ENCODE measurements at regions not wholly inside any gene's neighbourhood (a gene's known extent, or its start where the extent isn't known, plus 50 kb on each side); places are given as distances from the start of the nearest gene placed in this dataset.
A peak's percentile ranks its signal among the peaks of the same experiment; 100 is the strongest.

DNA sequence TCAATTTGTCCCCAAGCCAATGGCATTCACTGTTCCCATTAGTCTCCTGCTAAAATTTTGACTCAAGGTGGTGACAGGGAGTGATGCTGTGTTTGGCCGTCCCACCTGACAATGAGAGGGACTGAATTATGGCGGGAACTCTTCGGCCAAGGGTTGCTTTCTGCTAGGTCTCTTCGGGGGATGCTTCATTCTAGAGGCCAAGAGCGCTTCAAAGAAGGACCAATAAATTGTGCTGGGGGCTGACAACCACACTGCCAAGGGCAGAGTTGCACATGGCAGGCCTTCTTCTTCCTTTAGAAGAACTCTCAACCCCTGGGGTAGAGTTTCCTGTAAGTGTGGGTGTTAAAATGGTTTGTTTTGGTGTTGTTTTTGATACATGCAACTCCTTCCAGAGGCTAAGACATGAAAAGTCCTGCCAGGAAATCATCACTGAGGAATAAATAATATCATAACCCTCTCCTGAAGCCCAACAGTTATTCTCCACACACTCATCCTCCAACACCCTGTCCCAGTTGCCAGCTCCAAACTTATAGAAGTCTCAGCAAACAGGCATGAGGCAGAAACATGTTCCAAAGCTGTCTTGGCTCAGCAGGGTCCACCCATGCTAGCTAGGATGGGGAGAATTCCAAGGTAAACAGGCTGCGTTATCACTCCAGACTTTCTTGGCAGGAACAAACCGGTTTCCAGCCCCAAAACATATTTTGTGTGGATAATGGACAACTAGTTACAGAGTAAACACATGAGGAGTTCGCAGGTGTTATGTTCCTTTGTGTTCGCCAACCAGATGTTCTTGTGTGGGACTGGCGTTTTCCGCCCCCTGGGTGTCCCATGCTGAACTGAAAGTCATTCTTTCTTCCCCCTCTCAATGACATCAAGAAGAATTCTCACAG lies 396.7 kb upstream of the RGMA start:
- no peak overlapping the region for H3K27ac Mint-ChIP-seq
- H3K9me3 Mint-ChIP-seq, result no peaks in the 10 kb centered on the region
- no peaks in the 10 kb centered on the region for H3K4me1 Mint-ChIP-seq
- ATAC-seq (no peak), DNase-seq (ENCODE audit: low spot score in 2 of 2) (no peak)
- no peaks in the 10 kb centered on the region for H3K36me3 Mint-ChIP-seq
- no peak overlapping the region for H3K4me3 Mint-ChIP-seq

DNA sequence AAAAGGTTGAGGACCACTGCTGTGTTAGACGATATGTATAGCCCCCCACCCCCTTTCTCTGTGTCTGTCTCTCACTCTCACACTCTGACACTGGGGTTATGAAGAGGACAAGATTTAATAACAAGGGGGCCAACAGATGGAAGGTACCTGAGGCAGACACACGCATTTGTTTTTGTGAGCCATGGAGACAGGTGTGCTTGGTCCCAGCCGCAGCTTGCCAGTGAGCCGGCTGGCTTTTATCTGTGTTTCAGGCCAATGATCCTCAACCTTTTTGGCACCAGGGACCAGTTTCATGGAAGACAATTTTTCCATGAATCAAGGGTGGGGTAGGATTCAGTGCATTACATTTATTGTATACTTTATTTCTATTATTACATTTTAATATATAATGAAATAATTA lies 394.9 kb upstream of the RGMA start:
- ATAC-seq (no peak), DNase-seq (ENCODE audit: low spot score in 2 of 2) (no peak)
- Mint-ChIP-seq H3K9me3 (no peaks in the 10 kb centered on the region), H3K4me3 (no peak overlapping the region), H3K4me1 (no peaks in the 10 kb centered on the region), H3K36me3 (no peaks in the 10 kb centered on the region), H3K27ac (no peak overlapping the region)

DNA sequence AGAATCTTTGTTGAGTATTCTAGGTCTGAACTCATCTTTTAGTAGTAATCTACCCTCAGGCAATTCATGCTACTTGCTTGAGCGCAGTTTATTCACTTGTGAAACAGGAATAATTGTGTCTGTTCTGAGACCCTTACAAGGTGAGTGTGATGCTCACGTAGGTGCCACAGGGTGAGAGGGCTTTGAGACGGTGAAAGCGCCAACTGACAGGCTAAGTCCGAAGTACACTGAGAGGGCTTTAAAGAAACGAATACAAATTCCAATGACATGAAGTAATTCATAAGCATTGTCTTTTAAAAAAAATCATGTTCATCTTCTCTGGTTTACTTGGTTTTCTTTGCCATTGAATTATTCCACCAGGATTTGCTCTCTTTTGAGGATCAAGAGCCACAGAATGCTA lies 393.7 kb upstream of the RGMA start:
- no peak overlapping the region for H3K27ac Mint-ChIP-seq
- ATAC-seq (no peak), DNase-seq (ENCODE audit: low spot score in 2 of 2) (no peak)
- H3K4me3 Mint-ChIP-seq, result no peak overlapping the region
- no peaks in the 10 kb centered on the region for H3K36me3 Mint-ChIP-seq
- H3K9me3 Mint-ChIP-seq, result no peaks in the 10 kb centered on the region
- H3K4me1 Mint-ChIP-seq, result no peaks in the 10 kb centered on the region

DNA sequence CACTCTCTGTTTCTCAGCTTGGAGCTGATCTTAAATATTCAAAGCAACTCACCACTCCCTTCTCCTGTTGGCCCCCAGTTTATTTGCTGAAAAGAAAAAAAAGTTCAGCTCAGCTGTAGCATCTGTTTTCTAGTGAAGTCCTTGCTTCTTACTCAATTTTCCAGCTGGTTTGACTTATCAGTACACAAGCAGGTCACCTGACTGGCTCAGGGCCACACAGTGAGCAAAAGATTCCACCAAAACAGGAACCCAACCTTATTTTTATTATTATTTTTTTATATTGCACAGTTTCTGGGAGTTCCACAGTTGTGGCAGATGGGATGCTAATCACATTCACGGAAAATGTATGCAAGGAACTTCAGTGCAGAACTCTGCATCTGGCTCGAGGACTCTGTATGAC lies 390.7 kb upstream of the RGMA start:
- Mint-ChIP-seq H3K36me3 (no peaks in the 10 kb centered on the region), H3K4me3 (no peak overlapping the region), H3K4me1 (no peaks in the 10 kb centered on the region), H3K9me3 (no peaks in the 10 kb centered on the region), H3K27ac (no peak overlapping the region)
- DNase-seq (ENCODE audit: low spot score in 2 of 2) (no peak), ATAC-seq (no peak)

DNA sequence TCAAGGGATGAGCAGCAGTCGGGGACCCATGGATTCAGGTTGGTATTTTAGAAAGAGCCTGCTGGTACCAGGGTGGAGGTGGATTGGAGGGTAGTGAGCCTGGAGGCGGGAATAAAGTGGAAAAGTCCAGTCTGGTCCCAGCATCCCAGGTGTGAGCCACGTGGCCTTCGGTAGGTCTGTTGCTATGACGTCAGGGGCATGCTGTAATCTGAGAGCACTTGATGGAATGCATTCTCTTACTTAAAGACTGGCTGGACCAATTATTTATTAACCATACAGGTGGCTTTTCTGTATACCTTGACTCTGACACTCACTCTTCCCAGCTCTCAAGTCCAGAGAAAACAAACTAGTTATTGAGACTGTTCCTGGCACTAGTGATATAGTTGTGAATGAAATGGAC lies 389.9 kb upstream of the RGMA start:
- H3K9me3 Mint-ChIP-seq, result no peaks in the 10 kb centered on the region
- H3K36me3 Mint-ChIP-seq, result no peaks in the 10 kb centered on the region
- DNase-seq (ENCODE audit: low spot score in 2 of 2) (no peak), ATAC-seq (no peak)
- no peaks in the 10 kb centered on the region for H3K4me1 Mint-ChIP-seq
- no peak overlapping the region for H3K27ac Mint-ChIP-seq
- no peak overlapping the region for H3K4me3 Mint-ChIP-seq

DNA sequence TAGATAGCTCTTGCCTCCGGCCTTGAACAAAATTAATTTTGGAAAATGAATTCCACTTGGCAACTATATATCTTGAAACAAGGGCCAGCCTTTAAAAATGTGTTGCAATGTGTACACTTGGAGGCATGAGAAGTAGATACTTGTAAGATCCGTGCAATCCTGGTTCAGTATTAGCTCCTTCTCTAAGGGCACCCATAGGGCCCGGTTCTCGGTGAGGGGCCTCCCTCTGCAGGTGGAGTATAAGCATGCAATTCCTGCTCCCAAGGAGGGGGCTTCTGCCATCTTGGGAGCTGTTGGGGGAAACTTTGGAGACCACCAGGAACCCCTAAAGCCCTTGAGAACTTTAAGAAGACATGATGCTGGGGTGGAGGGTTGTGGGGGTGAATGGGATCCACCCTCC lies 388.7 kb upstream of the RGMA start:
- Mint-ChIP-seq H3K4me3 (no peak overlapping the region), H3K4me1 (no peaks in the 10 kb centered on the region), H3K9me3 (no peaks in the 10 kb centered on the region), H3K27ac (no peak overlapping the region), H3K36me3 (no peaks in the 10 kb centered on the region)
- no peak for ATAC-seq
- no peak for DNase-seq (ENCODE audit: low spot score in 2 of 2)

DNA sequence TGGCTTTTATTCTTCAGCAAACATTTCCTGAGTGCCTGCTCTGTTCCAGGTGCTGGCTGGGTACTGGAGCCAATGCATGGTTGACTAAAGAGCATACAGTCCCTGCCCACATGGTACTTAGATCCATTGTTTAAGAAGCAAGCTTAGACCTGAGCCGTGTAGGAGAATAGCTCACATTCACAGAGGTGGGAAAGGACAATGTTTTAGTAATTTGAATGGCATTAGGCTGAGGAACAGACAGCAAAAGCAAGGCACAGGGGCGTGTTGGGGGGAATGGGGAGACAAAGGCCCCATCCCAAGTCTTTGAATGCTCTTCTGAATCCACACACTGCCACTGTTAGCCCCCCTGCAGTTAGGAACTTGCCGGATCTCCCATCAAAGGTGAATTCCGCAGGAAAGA lies 388.2 kb upstream of the RGMA start:
- H3K4me1 Mint-ChIP-seq, result no peaks in the 10 kb centered on the region
- H3K27ac Mint-ChIP-seq, result no peak overlapping the region
- ATAC-seq (no peak), DNase-seq (ENCODE audit: low spot score in 2 of 2) (no peak)
- no peaks in the 10 kb centered on the region for H3K9me3 Mint-ChIP-seq
- no peak overlapping the region for H3K4me3 Mint-ChIP-seq
- no peaks in the 10 kb centered on the region for H3K36me3 Mint-ChIP-seq

DNA sequence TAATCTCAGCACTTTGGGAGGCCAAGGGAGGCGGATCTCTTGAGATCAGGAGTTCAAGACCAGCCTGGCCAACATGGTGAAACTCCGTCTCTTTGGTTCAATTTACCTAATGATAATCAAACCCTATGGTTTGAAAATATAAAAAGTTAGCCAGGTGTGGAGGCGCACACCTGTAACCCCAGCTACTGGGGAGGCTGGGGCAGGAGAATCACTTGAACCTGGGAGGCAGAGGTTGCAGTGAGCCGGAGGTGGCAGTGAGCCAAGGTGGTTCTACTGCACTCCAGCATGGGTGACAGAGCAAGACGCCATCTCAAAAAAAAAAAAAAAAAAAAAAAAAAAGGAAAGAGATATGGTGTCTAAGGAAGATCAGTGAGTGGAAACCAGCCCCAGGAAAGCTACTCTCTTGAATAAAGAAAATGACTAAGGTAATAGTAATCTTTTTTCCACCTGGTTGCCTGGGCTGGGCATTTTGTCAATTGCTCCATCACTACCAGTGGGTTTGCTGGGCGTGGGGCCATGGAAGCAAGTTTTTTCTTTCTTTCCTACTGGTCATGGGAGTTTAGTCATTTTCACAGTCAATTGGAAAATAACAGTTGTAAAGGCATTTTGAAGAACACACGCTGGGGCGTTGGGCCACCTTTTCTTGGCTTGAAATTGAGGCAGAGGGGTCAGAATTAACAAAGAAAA lies 387.6 kb upstream of the RGMA start:
- DNase-seq (ENCODE audit: low spot score in 2 of 2) (no peak), ATAC-seq (no peak)
- no peak overlapping the region for H3K27ac Mint-ChIP-seq
- no peaks in the 10 kb centered on the region for H3K9me3 Mint-ChIP-seq
- no peaks in the 10 kb centered on the region for H3K36me3 Mint-ChIP-seq
- no peak overlapping the region for H3K4me3 Mint-ChIP-seq
- H3K4me1 Mint-ChIP-seq, result no peaks in the 10 kb centered on the region

DNA sequence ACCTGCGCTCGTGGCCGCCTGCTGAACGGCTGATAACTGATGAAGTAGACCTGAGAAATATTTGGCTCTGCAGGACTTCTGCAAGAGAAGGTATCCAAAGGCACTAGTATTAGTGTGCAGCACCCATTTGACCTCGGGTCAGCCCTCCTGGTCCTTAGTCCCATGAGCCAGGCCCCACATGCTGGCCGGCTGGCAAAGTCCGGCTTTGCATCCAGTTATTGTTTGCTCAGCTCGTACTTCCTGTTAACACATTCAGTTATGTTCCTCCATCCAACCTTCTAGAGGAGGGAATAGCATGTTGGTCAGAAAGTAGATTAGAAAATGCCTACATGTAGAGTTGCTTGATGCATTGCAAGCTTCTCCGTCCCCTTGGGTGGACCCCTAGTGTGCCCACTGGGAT lies 385.7 kb upstream of the RGMA start:
- no peak for DNase-seq (ENCODE audit: low spot score in 2 of 2)
- no peaks in the 10 kb centered on the region for H3K4me1 Mint-ChIP-seq
- no peak overlapping the region for H3K4me3 Mint-ChIP-seq

DNA sequence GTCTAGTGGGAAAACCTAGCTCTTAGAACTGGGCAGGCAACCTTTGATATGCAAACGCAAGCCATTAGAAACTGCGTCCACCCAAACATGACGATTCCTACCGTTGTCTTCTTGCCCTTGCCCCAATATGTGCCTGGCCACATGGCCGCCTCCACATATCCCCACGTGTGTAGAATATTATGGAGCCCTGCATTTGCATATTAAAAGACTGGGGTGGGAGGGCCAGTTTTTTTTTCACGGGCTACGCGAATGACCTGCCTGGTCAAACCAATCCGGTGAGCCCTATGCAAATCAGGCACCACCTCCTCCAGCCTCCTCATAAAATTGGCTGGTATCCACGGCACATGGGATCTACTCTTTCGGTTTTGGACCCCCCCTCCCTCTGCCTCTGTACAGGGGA lies 381.0 kb upstream of the RGMA start:
- ATAC-seq (no peak), DNase-seq (ENCODE audit: low spot score in 2 of 2) (no peak)
- H3K27ac Mint-ChIP-seq, result no peak overlapping the region
- no peaks in the 10 kb centered on the region for H3K4me1 Mint-ChIP-seq
- H3K9me3 Mint-ChIP-seq, result no peaks in the 10 kb centered on the region
- H3K36me3 Mint-ChIP-seq, result no peaks in the 10 kb centered on the region
- H3K4me3 Mint-ChIP-seq, result no peak overlapping the region

More for the DNA sequence above, 385.7 kb upstream of the RGMA start:
- Mint-ChIP-seq H3K9me3 (no peaks in the 10 kb centered on the region), H3K27ac (no peak overlapping the region), H3K36me3 (no peaks in the 10 kb centered on the region)
- no peak for ATAC-seq

DNA sequence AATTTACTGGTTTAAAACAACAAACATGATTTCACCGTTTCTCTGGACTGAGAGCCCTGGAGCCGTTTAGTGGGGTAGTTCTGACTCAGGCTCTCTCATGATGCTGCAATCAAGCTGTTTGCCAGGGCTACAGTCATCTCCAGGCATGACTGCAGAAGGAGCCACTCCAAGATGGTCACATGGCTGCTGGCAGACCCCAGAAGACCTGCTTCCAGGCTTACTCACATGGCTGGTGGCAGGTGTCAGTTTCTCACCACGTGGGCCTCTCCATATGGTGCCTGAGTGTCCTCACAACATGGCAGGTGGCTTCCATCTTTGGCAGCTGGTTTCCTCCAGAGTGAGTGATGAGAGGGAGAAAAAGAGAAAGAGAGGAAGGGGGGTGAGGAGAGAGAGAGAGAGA lies 378.3 kb upstream of the RGMA start:
- DNase-seq (ENCODE audit: low spot score in 2 of 2) (peak in 1 of 2 donors; percentile 38), ATAC-seq (peak; percentile 58)
- H3K9me3 Mint-ChIP-seq, result no peaks in the 10 kb centered on the region
- H3K27ac Mint-ChIP-seq, result no peak overlapping the region
- H3K36me3 Mint-ChIP-seq, result no peaks in the 10 kb centered on the region
- H3K4me1 Mint-ChIP-seq, result no peaks in the 10 kb centered on the region
- H3K4me3 Mint-ChIP-seq, result no peak overlapping the region

DNA sequence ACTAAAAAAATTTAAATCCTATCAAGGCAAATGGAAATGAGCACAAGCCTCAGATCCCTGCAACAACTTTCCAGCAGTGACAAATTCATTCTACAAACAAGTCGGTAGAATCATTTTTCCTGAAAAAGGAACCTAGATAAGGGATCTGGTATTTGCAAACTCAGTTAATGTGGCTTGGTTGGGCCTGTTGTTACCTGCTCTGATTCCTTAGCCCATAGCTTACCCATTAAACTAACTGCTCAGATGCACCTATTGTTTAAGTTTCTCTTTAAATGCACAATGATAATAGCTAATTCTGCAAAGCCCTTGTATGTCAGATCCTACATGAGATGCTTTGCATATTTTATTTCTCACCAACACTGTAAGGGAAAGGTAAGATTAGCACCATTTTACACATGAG lies 377.4 kb upstream of the RGMA start:
- H3K9me3 Mint-ChIP-seq, result no peaks in the 10 kb centered on the region
- no peaks in the 10 kb centered on the region for H3K4me1 Mint-ChIP-seq
- no peak overlapping the region for H3K27ac Mint-ChIP-seq
- DNase-seq (ENCODE audit: low spot score in 2 of 2) (no peak), ATAC-seq (no peak)
- H3K36me3 Mint-ChIP-seq, result no peaks in the 10 kb centered on the region
- H3K4me3 Mint-ChIP-seq, result no peak overlapping the region

DNA sequence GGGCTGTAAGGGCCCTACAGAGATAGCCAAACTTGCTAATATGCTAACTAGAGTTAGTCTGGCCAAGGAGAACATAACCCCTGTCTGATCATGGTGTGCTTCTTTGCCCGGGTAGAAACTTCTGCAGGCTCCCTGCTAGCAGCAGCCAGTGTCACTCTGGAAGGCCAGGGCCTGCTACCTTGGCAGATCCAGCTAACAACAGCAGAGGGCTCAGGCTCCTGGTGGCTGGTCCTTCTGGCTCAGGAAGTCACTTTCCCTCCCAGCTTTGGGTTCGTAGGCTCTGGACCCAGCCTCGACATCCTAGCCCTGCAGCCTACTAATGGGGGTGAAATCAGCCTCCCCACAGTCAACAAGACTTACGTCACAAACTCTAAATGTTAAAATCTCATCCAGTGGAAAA lies 373.7 kb upstream of the RGMA start:
- DNase-seq (ENCODE audit: low spot score in 2 of 2), result peak in 1 of 2 donors; percentile 35
- no peaks in the 10 kb centered on the region for H3K36me3 Mint-ChIP-seq
- peak; percentile 7 for ATAC-seq
- H3K9me3 Mint-ChIP-seq, result no peaks in the 10 kb centered on the region
- no peak overlapping the region for H3K27ac Mint-ChIP-seq
- no peaks in the 10 kb centered on the region for H3K4me1 Mint-ChIP-seq
- no peak overlapping the region for H3K4me3 Mint-ChIP-seq

DNA sequence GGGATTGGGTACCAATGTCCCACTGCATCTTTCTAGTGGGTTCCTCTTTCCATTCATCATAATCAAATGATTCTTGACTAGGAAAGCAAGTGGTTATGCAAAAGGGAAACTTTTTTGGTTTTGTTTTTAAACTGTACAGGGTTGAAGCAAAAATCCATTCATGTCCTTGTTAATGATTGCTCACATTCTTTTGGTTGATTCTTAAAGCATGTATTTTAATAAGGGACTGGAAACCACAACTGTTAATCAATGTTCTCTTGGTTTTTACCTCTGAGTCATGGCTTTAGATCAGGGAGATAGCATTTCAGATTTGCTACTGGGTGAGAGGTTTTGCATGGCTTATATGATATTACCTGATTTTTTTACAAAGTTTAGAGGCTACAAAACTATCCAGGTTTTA lies 371.7 kb upstream of the RGMA start:
- Mint-ChIP-seq H3K36me3 (no peaks in the 10 kb centered on the region), H3K4me1 (no peaks in the 10 kb centered on the region), H3K4me3 (no peak overlapping the region), H3K9me3 (no peaks in the 10 kb centered on the region), H3K27ac (no peak overlapping the region)
- ATAC-seq (no peak), DNase-seq (ENCODE audit: low spot score in 2 of 2) (no peak)

DNA sequence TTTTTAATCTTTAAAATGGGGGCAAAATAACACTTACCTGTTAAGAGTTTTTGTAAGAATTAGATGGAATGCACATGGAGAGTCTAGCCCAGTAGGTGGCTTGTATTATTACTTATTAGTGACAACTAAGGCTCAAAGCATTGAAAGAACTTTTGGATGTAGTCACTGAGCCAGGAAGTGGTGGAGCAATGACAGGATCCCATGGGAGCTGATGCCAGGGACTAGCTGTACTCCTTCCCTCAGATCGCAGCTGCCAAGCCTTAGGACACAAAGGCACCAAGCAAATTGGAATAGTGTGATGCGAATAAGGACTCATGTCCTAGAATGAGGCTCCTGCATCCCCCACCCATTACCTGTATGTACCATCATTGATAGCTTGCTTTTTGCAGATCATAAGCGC lies 370.4 kb upstream of the RGMA start:
- ATAC-seq, result no peak
- Mint-ChIP-seq H3K36me3 (no peaks in the 10 kb centered on the region), H3K4me3 (no peak overlapping the region)

DNA sequence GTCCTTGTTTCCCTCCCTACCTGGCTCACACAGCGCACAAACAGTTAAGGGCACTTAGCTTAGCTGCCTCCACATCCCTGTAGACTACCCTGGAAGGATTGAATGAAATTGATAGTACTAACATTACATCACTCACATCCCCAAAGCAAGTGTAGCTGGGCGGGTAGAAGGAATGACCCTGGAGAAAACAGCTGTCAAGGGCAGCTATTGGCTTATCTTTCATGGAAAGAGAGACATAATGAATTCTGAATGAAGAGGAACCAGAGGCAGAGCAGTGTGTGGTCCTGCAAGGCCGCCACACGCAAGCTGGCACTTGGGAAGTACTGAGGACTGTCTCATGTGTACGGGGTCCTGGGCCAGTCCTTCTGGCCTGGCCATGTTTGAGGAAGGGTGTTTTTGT lies 369.6 kb upstream of the RGMA start:
- no peaks in the 10 kb centered on the region for H3K4me1 Mint-ChIP-seq
- H3K9me3 Mint-ChIP-seq, result no peaks in the 10 kb centered on the region
- no peak overlapping the region for H3K27ac Mint-ChIP-seq
- no peaks in the 10 kb centered on the region for H3K36me3 Mint-ChIP-seq
- H3K4me3 Mint-ChIP-seq, result no peak overlapping the region
- DNase-seq (ENCODE audit: low spot score in 2 of 2), result peak in 1 of 2 donors; percentile 3
- no peak for ATAC-seq

More for the DNA sequence above, 370.4 kb upstream of the RGMA start:
- Mint-ChIP-seq H3K9me3 (no peaks in the 10 kb centered on the region), H3K27ac (no peak overlapping the region), H3K4me1 (no peaks in the 10 kb centered on the region)
- DNase-seq (ENCODE audit: low spot score in 2 of 2), result no peak

Measured in stimulated activated effector memory CD8-positive, alpha-beta T cell treated with anti-CD3 and anti-CD28 coated beads, Interleukin-12 subunit alpha, Interleukin-12 subunit beta, amount 100 ng/mL, for 72 hours (primary cell).